ENCODE measurements at regions not wholly inside any gene's neighbourhood (a gene's known extent, or its start where the extent isn't known, plus 50 kb on each side); places are given as distances from the start of the nearest gene placed in this dataset.

- TF ChIP-seq EZH2phosphoT487 (IDR thresholded peaks at IDR 0.05; ENCODE audit: borderline replicate concordance): no peak
- no peak for TF ChIP-seq CTCF (conservative IDR thresholded peaks at IDR 0.05; ENCODE audit: low read length)
These were observed 317.4 kb upstream of the SORCS1 start for GRCh38 chr10:107481881-107482280.

Data from Loucy (cell line).